CD4-positive, alpha-beta memory T cell (primary cell): ENCODE measurements at regions not wholly inside any gene's neighbourhood (a gene's known extent, or its start where the extent isn't known, plus 50 kb on each side); places are given as distances from the start of the nearest gene placed in this dataset.

Experiments used
- CTCF ChIA-PET: fragments of 350-600 bp; sonication (Branson Sonifier 250); formaldehyde crosslinking; loops from one replicate; lab custom pipeline; 2021; ENCODE audit warnings: inconsistent platforms; ENCODE audit not compliant: partially characterized antibody; lab: Charles Lee
- POLR2A ChIA-PET: fragments of 350-600 bp; sonication (Branson Sonifier 250); formaldehyde crosslinking; loops from one replicate; lab custom pipeline; 2021; ENCODE audit not compliant: partially characterized antibody; lab: Charles Lee
- DNase-seq, 5 donors: peaks; one replicate each; pipeline versions ENCODE4 v3.0.0 to v3.0.0-alpha.2; 2020 to 2022; ENCODE audit warnings: mixed read lengths in 1 of 5
- H3K27ac ChIP-seq: one replicate; pipeline ENCODE4 v1.7.0; 2013; ENCODE audit warnings: low read depth, low read length
- H3K27me3 ChIP-seq: 2 replicates; pipeline ENCODE4 v1.7.0; 2013; ENCODE audit warnings: mild to moderate bottlenecking, low read length, moderate library complexity; ENCODE audit not compliant: insufficient read depth
- H3K36me3 ChIP-seq: 2 replicates; pipeline ENCODE4 v1.7.0; 2013; ENCODE audit warnings: mild to moderate bottlenecking, low read length, moderate library complexity; ENCODE audit not compliant: insufficient read depth
- H3K4me1 ChIP-seq: 2 replicates; pipeline ENCODE4 v1.7.0; 2013; ENCODE audit warnings: mild to moderate bottlenecking, low read length, moderate library complexity; ENCODE audit not compliant: insufficient read depth
- H3K4me3 ChIP-seq, 2 donors: one replicate each; pipeline ENCODE4 v1.7.0; 2013; ENCODE audit warnings: low read length in 2 of 2, mild to moderate bottlenecking in 1 of 2
- H3K9me3 ChIP-seq, 2 donors: one replicate each; pipeline ENCODE4 v1.7.0; 2013; ENCODE audit warnings: low read length in 2 of 2, control low read depth in 1 of 2; ENCODE audit not compliant: control insufficient read depth in 1 of 2
- H3K27ac Mint-ChIP-seq, 7 donors: one replicate each; pipeline ENCODE4 v1.8.0; 2020 to 2021; ENCODE audit warnings: mixed read lengths in 7 of 7, mild to moderate bottlenecking in 6 of 7, inconsistent platforms in 3 of 7, moderate library complexity in 3 of 7
- H3K27me3 Mint-ChIP-seq, 2 donors: one replicate each; pipeline ENCODE4 v1.8.0; 2020 to 2021; ENCODE audit warnings: mixed read lengths in 2 of 2
- H3K36me3 Mint-ChIP-seq, 2 donors: one replicate each; pipeline ENCODE4 v1.8.0; 2020 to 2021; ENCODE audit warnings: mixed read lengths in 2 of 2, inconsistent platforms in 1 of 2, mild to moderate bottlenecking in 1 of 2
- H3K4me1 Mint-ChIP-seq, 4 donors: one replicate each; pipeline ENCODE4 v1.8.0; 2020 to 2021; ENCODE audit warnings: mixed read lengths in 4 of 4, mild to moderate bottlenecking in 1 of 4
- H3K4me3 Mint-ChIP-seq, 8 donors: one replicate each; pipeline ENCODE4 v1.8.0; 2020 to 2021; ENCODE audit warnings: mixed read lengths in 8 of 8, mild to moderate bottlenecking in 7 of 8, moderate library complexity in 6 of 8, inconsistent platforms in 3 of 8
- H3K9me3 Mint-ChIP-seq, 8 donors: one replicate each; pipeline ENCODE4 v1.8.0; 2020 to 2021; ENCODE audit warnings: mixed read lengths in 8 of 8, mild to moderate bottlenecking in 5 of 8, inconsistent platforms in 3 of 8, moderate library complexity in 1 of 8
- intact Hi-C: fragments of 100-400 bp; cut with micrococcal nuclease; formaldehyde crosslinking; loops from one replicate; pipeline ENCODE4 v1.15.1; 2023

- no peak overlapping the region for H3K27ac ChIP-seq
These were observed 141.6 kb upstream of the THBS2 start for GRCh38 chr6:169395080-169395805.

GRCh38 chr6:169393753-169394152, 140.1 kb upstream of the THBS2 start:
- H3K27me3 Mint-ChIP-seq: peaks cover 4 to 7% of the 10 kb centered on the region in 2 donors
- Histone ChIP-seq H3K9me3 (no peaks in the 10 kb centered on the region), H3K27ac (no peak overlapping the region), H3K4me1 (no peaks in the 10 kb centered on the region), H3K4me3 (no peak overlapping the region), H3K36me3 (no peaks in the 10 kb centered on the region), H3K27me3 (no peaks in the 10 kb centered on the region)
- CTCF ChIA-PET: no interaction called here
- H3K36me3 Mint-ChIP-seq: no peaks in the 10 kb centered on the region
- H3K4me3 Mint-ChIP-seq: no peak overlapping the region
- intact Hi-C loops: no loop called here
- peaks cover 0 to 22% (median 3%) of the 10 kb centered on the region in 8 donors for H3K9me3 Mint-ChIP-seq
- no peaks in the 10 kb centered on the region for H3K4me1 Mint-ChIP-seq
- POLR2A ChIA-PET: no interaction called here
- no peak overlapping the region for H3K27ac Mint-ChIP-seq
- no peak for DNase-seq

More at GRCh38 chr6:169395080-169395805, 141.6 kb upstream of the THBS2 start:
- DNase-seq: no peak
- Mint-ChIP-seq H3K27ac (no peak overlapping the region), H3K27me3 (peaks cover 0 to 7% of the 10 kb centered on the region in 2 donors), H3K36me3 (no peaks in the 10 kb centered on the region), H3K9me3 (peaks cover 0 to 15% (median 2%) of the 10 kb centered on the region in 8 donors), H3K4me1 (peaks cover 0 to 1% (median 0%) of the 10 kb centered on the region in 4 donors), H3K4me3 (no peak overlapping the region)
- ChIA-PET POLR2A (no interaction called here), CTCF (no interaction called here)
- intact Hi-C loops: no loop called here
- Histone ChIP-seq H3K4me1 (no peaks in the 10 kb centered on the region), H3K4me3 (no peak overlapping the region), H3K27me3 (no peaks in the 10 kb centered on the region), H3K36me3 (no peaks in the 10 kb centered on the region), H3K9me3 (no peaks in the 10 kb centered on the region)

DNA sequence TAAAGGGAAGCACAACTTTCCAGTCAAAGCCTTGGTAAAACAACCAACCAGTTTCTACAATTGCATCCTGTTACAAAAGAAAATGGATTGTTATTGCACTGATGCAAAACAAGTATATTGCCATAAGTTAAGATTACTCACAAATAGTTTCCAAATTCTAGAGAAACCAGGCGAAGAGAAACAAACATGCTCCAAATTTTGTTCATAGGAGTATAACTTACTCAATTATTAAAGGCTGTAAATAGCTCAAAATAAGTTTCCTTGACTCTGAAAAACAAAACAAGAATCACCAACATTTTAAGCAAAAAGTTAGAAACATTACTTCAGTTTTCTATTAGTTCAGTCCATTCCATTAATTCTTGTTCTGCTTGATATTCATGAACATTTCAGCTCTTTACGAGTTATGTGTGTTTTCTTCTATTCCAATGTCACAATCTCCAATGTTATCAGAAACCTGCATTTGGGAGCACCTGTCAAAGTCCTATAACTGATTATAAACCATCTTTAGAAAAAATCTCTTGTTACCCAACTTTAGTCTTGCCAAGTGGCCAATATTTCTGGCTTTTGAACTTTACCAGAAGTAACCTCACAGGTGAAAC, 137.9 kb upstream of the THBS2 start:
- Histone ChIP-seq H3K36me3 (no peaks in the 10 kb centered on the region), H3K9me3 (no peaks in the 10 kb centered on the region), H3K4me1 (no peaks in the 10 kb centered on the region), H3K4me3 (no peak overlapping the region), H3K27ac (no peak overlapping the region), H3K27me3 (no peaks in the 10 kb centered on the region)
- DNase-seq: no peak
- intact Hi-C loops: no loop called here
- no peaks in the 10 kb centered on the region for H3K4me1 Mint-ChIP-seq
- H3K4me3 Mint-ChIP-seq: no peak overlapping the region
- H3K36me3 Mint-ChIP-seq: no peaks in the 10 kb centered on the region
- POLR2A ChIA-PET: no interaction called here
- H3K27me3 Mint-ChIP-seq: peaks cover 7 to 15% of the 10 kb centered on the region in 2 donors
- CTCF ChIA-PET: no interaction called here
- peaks cover 0 to 22% (median 4%) of the 10 kb centered on the region in 8 donors for H3K9me3 Mint-ChIP-seq
- no peak overlapping the region for H3K27ac Mint-ChIP-seq

- Mint-ChIP-seq H3K4me3 (no peak overlapping the region), H3K27me3 (peaks cover 7 to 16% of the 10 kb centered on the region in 2 donors), H3K4me1 (no peaks in the 10 kb centered on the region), H3K36me3 (no peaks in the 10 kb centered on the region), H3K27ac (no peak overlapping the region), H3K9me3 (peaks cover 0 to 23% (median 5%) of the 10 kb centered on the region in 8 donors)
- ChIA-PET CTCF (no interaction called here), POLR2A (no interaction called here)
- DNase-seq: no peak
- H3K36me3 ChIP-seq: no peaks in the 10 kb centered on the region
- H3K4me1 ChIP-seq: no peaks in the 10 kb centered on the region
- H3K4me3 ChIP-seq: no peak overlapping the region
- H3K27me3 ChIP-seq: no peaks in the 10 kb centered on the region
- H3K9me3 ChIP-seq: no peaks in the 10 kb centered on the region
- intact Hi-C loops: no loop called here
- H3K27ac ChIP-seq: no peak overlapping the region
These were observed 134.9 kb upstream of the THBS2 start for GRCh38 chr6:169388395-169389166.

GRCh38 chr6:169387809-169388383, 134.2 kb upstream of the THBS2 start:
- no peak overlapping the region for H3K27ac ChIP-seq
- Mint-ChIP-seq H3K36me3 (no peaks in the 10 kb centered on the region), H3K9me3 (peaks cover 0 to 28% (median 5%) of the 10 kb centered on the region in 8 donors), H3K27ac (no peak overlapping the region), H3K4me1 (no peaks in the 10 kb centered on the region), H3K27me3 (peaks cover 9 to 11% of the 10 kb centered on the region in 2 donors), H3K4me3 (no peak overlapping the region)
- H3K4me3 ChIP-seq: no peak overlapping the region
- no peaks in the 10 kb centered on the region for H3K36me3 ChIP-seq
- H3K9me3 ChIP-seq: no peaks in the 10 kb centered on the region
- CTCF ChIA-PET: no interaction called here
- DNase-seq: no peak
- no peaks in the 10 kb centered on the region for H3K27me3 ChIP-seq
- POLR2A ChIA-PET: no interaction called here
- intact Hi-C loops: no loop called here
- H3K4me1 ChIP-seq: no peaks in the 10 kb centered on the region

GRCh38 chr6:169386411-169387057, 132.9 kb upstream of the THBS2 start:
- POLR2A ChIA-PET: no interaction called here
- CTCF ChIA-PET: no interaction called here

More at GRCh38 chr6:169386411-169387057, 132.9 kb upstream of the THBS2 start:
- intact Hi-C loops: no loop called here
- Histone ChIP-seq H3K27me3 (no peaks in the 10 kb centered on the region), H3K4me3 (no peak overlapping the region), H3K9me3 (no peaks in the 10 kb centered on the region), H3K4me1 (no peaks in the 10 kb centered on the region), H3K36me3 (no peaks in the 10 kb centered on the region), H3K27ac (no peak overlapping the region)
- no peaks in the 10 kb centered on the region for H3K36me3 Mint-ChIP-seq
- DNase-seq: no peak
- H3K4me3 Mint-ChIP-seq: no peak overlapping the region
- H3K27ac Mint-ChIP-seq: no peak overlapping the region
- H3K4me1 Mint-ChIP-seq: no peaks in the 10 kb centered on the region
- peaks cover 10 to 11% of the 10 kb centered on the region in 2 donors for H3K27me3 Mint-ChIP-seq
- peaks cover 0 to 24% (median 3%) of the 10 kb centered on the region in 8 donors for H3K9me3 Mint-ChIP-seq
